DMS53 (cell line): ENCODE measurements at regions not wholly inside any gene's neighbourhood (a gene's known extent, or its start where the extent isn't known, plus 50 kb on each side); places are given as distances from the start of the nearest gene placed in this dataset.

Experiments used
- DNase-seq: peaks from one replicate; lab custom pipeline; 2025; lab: John Stamatoyannopoulos, UW

DNA sequence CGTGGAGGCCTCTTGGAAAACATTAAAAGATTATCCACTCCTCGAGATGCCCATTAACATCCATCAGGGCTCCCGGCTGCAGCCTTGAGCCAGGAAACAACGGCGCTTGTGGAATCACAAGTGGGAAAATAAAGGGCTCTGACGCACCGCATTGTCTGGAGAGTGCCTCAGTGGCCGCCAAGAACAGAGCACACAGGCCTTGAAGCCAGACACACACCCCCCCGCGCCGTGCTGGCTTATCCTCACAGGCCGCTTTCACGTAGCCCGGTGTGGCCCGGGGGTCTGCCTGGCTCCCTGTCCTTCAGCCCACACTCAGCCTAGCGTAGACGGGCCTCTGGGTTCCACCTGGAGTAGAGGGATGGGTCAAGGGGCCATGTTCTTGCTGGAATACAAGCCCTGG lies 1020.5 kb downstream of the BRD1 start:
- DNase-seq, result no peak

DNA sequence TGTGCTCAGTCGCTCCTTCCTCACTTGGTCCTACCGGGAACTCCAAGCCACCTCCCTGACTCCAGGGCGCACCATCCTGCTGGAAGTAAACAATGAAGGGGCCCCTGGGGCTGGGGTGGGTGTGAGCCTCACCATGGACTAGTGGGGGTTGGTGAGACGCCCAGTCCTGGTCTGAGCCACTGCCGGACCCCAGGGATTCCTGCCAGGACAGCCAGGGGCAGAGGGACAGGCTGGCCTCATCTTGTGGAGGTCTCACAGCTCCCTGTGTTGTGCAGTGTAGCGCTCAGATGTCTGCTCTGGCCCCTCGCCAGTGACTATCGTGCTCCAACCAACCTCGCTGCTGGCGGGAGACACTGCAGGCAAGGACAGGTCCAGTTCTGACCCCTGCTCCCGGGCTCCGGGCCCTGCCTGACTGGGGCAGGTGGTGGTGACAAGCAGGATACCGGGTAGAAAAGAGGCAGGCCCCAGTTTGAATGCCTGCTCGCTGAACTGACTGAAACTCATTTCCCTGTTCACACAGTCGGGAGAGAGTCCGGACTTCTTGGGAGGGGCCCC lies 1021.4 kb downstream of the BRD1 start:
- no peak for DNase-seq

DNA sequence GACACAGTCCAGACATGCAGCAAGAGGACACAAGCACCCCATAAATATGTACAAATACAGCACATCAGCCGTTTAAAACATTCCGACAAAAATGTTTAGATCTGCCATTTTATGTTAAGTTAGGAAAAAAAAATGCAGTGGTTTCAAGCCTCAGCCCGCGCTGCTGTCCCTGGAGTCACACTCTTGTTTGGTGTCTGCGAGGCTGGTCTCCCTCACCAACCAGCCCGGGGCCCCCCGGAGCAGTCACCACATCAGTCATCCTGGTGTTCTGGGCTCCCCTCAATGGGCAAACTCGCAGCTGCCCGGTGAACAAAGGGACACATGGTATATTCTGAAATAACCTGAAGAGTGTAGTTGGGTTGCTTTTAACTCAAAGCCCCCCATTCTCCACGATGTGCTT lies 1022.2 kb downstream of the BRD1 start:
- no peak for DNase-seq

DNA sequence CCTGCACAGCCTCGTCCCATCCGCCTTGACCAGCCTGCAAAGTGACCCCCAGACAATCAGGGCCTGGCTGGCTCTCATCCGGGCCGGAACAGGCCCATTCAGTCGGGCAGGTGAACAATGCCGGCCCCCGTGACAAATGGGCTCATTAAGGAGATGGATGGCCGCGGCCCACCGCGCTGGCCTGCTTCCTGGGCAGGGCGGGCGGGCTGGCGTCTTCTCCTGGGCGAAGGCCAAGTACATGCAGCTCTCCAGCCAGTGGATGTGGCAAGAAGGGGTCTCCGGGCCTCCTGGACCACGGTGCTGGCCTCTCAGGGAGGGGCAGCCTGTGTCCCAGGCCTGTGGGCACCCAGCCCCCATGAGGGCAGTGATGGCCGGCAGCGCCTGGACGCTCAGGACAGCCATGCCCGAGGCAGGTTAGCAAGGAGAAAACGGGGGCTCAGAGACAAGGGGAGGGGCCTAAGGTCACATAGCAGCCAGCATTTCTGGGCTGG lies 1022.8 kb downstream of the BRD1 start:
- no peak for DNase-seq

DNA sequence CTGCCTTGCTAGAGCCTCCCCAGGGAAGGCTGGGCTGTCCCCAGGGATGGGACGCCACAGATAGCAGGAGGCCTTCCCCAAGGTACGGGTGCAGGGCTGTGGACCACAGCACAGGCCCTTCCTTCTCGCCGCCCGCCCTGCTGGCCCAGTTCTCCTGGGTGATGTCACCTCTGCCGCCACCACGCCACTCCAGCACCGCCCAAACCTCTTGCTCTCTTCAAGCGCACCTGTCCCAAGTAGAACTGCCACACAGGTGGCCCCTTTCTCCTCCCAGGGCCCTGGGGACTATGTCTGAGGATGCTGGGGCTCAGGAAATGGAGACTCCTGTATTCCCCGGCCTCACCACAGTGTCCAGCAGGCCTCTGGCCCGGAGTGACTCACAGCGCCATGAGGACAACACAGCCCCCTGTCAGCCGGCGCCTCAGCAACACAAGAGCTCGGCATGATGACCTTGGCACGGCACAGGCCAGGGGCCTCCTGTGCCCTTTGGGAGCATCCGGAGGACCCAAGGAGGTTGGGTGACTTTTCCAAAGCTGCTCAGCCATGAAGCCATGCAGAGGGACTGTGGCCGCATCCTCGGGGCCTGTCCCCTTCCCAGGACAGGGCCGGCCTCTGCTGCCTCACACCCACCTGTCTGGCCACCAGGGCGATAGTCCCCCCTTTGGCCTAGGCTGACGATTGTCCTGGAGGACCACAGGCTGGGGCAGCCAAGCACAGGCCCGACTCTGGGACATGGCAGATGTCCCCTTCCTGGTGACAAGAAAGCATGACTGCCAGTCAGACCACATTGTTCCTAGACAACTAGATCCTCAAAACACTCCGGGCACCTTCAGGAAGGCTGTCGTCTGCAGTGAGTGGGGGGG lies 1023.5 kb downstream of the BRD1 start:
- DNase-seq, result no peak

DNA sequence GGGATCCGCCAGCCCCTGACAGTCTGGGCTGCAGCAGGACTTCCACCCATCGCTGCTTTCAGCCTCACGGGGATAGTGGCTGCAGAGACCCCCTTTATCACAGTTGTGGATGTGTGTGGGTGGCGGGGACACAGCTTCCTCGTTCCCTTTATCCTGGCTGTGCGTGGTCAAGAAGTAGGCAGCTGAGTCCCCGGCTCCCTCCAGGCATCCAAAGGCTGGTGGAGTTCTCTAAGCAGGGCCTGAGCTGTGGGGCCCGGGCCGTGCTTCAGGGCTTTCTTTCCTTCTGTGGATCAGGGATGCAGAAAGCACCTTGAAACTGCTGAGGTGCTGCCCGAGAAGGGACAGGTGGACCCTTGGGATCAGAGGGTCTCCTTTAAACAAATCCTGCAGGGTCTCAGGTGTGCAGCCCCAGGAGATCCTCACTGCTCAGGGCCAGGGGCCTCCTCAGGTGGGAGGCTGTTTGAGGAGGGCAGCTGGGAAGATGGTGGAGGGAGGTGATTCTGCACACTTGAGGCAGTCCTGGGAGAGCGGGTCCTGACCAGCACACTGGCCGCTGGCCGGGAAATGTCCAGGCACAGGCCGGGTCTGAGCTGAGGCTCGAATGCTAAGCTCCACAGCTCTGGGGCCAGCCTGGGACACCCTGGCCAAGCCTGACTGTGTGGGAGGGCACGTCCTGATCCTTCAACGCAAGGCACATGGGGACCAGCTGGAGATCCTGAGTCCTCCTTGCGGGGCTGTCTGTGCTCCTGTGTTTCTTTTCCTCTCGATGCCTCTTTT lies 1024.3 kb downstream of the BRD1 start:
- DNase-seq, result no peak

DNA sequence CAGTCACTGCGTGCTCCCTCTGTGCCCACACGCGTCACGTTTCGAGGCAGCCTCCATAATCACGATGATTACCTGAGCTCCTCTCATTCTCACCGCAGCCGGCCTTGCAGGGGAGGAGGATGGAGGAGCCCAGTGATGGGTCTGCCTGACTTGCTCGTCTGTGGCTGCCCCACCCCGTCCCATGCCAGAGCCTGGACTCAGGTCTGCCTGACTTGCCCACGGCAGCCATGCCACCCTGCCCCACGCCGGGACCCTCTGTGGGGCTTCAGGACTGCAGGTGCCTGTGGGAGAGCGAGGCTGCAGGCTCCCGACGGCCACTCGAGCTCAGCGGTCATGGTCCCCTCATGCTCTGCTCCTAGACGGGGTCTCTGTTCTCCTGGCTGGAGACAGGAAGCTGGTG lies 1025.1 kb downstream of the BRD1 start:
- no peak for DNase-seq

DNA sequence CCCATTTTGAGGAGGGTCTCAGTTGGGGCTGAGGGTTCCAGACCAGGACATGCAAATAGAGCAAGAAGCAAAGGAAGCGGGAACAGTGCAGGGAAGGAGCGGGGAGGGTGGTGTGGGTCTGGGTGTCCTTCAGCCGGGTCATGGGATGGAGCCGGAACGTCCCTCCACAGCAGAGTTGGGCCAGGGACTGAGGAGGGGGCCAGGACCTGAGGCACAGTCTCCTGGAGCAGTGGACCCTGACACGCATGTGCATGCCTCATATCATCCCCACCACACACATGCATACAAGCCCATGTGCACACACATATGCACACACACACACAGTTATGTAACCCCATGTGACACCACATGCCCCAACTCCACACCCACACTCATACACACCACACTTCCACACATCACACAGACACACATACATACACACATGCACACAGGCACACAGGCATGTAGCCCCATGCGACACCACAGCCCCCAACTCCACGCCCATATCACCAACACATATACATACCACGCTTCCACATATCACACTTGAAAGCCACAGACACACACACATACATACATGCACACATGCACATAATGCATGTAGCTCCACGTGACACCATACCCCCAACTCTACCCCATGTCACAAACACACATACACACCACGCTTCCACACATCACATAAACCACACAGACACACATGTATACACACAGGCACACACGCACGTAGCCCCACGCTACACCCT lies 1026.6 kb downstream of the BRD1 start:
- DNase-seq, result no peak

DNA sequence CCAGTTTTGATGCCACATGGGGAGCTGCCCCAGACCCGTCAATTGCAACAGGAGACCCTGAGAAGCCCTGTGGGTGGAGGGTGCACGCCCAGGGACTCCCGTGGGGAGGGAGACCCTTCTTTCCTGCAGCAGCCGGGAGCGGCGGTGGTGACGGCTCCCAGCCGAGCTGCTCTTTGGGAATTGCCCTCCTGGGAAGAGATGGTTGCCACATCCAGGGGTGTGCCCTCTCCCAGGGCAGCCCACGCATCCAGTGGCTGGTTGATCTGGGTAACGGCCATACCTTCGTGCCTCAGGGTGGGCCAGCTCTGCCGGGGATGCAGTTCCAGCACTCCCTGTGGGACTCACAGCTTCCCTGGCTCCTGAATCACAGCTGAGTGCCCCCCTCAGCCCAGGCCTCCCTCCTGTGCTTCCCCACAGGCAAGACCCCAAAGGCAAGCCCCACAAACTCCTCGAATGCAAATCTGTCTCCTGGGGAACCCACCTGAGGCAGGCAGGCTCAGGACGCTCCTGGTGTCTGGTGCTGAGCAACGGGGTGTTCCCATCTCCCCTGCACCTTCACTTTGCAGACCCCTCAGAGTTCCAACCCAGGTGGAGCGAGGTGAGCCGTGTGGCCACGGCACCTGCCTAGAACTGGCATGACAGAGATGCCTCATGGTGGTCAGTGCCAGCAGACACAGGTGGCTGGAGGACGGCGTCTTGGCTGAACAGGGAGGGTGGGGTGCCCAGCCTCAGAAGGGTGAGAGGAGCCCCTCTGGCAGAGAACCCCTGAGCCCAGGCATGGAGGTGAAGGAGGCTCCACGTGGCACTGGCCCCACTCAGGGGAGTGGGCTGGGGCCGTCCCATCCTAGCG lies 1027.4 kb downstream of the BRD1 start:
- DNase-seq, result no peak

DNA sequence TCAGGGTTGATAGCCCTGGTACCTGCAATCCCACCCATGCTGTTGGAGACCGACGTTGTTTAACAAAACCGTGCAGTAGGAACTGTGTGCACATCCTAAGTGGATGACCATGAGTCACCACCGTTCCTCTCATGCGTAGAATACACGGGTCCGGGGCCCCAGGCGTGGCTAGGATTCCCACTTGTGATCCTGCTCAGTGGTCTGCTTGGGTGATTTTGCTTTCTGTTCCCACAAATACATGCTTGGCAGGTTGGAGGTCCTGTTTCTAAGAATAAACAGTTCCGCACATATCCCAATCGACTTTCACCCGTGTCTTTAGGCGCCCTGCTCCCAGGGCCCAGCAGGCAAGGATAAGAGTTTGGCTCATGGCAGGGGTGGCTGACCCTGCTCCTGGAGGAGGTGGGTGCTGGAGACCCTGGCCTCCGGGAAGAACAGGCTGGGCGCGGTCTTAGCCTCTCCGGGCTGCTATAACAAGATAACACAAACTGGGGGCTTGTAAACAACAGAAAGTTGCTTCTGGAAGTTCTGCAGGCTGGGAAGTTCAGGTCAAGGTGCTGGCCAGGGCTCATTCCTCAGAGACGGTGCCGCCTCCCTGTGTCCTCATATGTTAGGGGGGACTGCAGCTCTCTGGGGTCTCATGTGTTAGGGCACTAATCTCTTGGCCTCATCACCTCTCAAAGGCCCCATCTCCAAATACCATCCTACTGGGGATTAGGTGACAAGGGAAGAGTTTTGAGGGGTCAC lies 1028.3 kb downstream of the BRD1 start:
- no peak for DNase-seq

DNA sequence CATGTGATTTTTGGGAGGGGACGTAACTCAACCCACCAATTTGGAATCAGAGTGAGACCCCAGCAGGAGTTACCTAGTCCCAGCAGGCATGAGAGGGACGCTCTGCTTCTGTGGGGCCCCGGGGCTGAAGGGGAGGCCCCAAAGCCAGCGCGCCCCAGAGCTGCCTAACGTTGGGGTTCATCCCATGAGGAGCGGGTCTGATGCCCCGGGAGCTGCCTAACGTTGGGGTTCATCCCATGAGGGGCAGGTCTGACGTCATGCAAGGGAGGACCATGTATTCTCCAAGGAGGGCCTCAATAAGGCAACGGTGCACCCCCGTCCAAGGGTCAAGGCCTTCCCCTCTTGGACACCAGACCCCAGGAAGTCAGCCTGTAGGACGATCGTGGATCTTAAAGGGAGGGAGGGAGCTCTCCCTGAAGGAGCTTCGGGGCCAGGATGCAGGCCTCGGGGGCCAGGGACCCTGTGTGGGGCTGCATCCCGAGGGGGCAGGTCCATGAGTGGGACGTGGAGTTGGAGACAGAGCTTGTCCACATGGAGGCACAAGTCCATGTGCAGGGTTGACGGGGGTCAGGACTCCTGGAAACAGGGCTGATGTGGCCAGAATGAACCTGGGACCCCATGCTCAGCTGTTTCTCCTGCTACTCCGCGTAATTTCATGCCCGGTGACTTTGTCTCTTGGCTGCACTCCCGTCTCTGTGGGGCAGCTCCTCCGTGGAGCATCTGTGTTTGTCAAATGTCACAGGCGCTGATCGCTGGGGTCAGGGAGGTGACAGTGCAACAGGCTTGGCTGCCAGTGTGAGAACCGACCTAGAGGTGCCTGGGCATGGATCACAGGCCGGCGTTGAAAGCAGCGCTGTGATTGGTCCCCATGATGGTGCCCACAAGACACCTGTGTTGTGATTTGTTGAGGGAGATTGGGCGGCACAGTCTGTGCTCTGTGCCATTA lies 1029.1 kb downstream of the BRD1 start:
- no peak for DNase-seq

DNA sequence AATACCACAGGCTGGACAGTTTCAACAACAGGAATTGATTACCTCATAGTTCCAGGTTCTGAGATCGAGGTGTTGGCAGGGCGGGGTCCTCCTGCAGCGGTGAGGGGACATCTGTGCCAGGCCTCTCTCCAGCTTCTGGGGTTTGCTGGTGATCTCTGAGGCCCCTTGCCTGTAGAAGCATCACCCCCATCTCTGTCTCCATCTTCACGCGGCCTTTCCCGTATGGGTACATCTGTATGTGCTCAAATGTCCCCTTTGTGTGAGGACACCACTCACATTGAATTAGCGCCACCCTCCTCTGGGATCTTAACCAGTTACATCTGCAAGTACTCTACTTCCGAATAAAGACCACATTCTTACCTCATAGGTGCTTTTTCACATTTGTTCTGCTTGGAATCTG lies 1029.9 kb downstream of the BRD1 start:
- DNase-seq, result no peak

DNA sequence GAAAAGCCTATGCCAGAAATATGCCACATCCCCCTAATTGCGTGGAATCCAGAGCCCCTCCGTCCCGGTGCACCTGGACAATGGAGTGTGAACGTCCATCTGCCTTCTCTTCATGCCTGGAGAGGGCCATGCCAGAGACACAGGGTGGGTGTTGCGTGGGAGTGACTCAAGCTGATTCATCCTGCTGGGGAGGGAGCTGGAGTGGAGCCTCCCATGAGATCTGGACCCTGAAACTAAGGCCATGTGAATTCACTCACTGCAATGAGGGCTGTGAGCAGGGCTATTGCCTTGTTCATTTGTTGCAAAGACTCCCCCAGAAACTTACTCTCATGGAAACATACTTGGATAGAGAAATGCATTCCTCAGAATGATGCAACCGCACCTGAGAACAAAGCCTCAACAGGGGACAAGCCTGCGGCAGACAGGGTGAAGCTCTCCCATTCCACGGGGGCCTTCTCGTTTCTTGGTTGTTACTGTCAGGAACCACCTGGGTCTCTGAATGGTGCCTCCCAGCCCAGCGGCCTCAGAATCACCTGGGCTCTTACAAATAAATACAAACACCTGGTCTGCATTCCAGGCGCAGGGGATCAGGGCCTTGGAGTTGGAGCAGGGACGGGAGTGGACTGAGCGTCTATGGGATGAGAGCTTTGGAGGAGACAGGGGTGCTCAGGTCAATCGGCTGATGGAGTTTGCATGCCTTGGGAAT lies 1031.2 kb downstream of the BRD1 start:
- DNase-seq, result no peak

DNA sequence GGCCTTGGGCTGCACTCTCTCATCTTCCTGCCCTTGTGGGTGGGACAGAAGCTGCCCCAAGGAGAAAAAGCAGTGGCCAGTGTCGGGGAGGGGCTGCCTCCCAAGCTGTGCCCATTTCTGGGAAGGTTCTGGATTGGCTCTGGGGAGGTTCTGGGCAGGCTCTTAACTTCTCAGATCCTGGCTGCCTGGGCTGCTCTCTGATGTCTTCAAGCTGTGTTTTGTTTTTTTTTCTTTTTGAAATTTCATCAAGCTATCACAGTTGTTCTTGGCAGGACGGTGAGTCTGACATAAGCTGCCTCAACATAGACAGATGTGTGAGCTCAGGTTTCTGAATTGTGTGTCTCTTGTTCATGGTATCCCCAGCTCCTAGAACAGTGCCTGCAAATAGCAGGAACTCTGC lies 1032.0 kb downstream of the BRD1 start:
- no peak for DNase-seq

DNA sequence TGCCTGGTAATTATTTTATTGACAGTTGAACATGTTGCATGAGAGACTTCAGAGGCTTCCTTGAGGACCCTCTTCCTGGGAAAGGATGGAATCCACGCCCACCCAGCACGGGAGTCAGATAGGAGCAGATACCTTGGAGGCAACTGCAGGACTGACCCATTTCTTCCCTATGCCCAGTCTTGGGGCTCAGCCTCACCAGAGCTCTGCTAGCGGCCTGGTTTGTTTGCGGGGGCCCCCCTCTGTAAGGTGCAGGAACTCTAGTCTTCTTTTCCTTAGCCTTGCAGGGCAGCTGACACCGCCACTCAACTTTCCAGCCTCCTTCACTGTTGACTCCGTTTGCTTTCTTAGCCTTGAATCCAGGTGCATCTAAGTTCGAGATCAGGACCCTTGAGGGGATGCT lies 1032.8 kb downstream of the BRD1 start:
- DNase-seq, result no peak

DNA sequence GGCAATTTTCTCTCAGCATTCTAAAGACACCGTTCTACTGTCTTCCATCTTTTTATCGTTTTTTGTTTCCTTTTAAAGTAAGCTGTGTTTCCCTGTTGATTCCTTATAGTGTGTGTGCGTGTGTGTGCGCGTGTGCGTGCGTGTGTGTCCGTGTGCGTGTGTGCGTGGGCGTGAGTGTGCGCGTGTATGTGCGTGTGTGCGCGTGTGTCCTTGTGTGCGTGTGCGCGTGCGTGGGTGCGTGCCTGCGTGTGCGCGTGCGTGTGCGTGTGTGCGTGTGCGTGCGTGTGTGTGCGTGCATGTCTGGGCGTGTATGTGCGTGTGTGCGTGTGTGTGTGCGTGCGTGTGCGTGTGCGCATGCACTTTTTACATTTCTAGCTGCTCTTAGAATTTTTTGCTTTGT lies 1033.7 kb downstream of the BRD1 start:
- DNase-seq, result no peak

DNA sequence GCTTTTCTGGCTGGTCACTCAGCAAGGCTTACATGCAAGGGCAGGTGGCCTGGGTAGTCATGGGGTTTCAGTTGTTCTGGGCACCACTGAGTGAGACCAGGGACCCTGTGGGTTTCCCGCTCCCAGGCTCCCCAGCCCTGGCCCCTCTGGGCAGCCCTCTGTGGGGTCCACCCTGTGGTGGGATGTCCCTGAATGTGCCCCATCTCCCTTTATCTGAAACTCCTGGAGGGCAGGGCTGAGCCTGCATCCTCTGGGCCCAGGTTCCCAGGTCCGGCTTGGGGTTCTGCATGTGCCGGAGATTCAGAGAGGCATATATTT lies 1041.0 kb downstream of the BRD1 start:
- no peak for DNase-seq

DNA sequence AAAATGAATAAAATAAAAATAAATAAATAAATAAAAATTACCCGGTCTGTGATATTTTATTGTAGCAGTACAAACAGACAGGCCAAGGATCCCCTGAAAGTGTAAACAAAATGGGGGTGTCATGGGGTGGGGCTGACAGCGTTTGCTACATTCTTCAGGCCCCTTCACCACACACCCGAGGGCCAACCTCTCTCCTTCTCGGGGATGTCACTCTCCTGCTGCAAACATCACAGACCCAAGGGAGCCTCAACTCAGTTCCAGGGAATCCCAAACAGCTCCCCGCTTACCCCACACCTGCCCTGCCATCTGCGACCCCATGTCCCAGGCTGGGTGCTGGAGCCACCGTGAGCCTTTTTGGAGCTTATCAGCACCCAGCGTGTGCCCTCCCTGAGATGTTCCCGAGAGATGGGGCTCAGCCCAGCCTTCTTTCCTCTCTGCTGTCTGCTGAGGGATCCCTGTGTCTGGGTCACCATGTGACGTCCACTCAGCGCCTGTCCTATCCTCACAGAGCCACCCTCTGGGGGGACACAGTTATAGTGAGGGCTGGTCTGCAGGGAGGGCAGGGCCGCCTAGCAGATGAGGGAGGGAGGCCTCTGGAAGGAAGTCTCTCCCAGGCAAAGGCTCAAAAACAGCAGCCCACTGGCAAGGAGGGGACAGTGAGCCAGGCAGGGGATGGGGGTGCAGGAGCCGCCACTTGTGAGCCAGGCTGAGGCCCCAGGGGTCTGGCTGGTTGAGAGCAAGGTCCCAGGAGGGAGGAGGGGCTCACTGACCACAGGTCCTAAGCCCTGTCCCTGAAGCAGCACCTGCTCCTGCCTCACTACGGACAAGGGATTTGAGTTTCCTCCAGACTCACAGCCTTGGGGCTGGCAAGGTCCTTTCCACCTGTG lies 1041.6 kb downstream of the BRD1 start:
- no peak for DNase-seq
